Thoracic aorta (tissue), 2 donors: ENCODE measurements at regions not wholly inside any gene's neighbourhood (a gene's known extent, or its start where the extent isn't known, plus 50 kb on each side); places are given as distances from the start of the nearest gene placed in this dataset.

ENCODE experiments used
- ATAC-seq: fragments of 150-250 bp; one replicate; pipeline ENCODE4 v1.8.0; 2017; ENCODE audit warnings: low read depth; ENCODE audit not compliant: insufficient number of reproducible peaks, low FRiP score
- DNase-seq: peaks from one replicate; pipeline ENCODE4 v3.0.0-alpha.2; 2020; ENCODE audit warnings: low spot score
- H3K27ac ChIP-seq, 2 donors: fragments of 200-600 bp; sonication (generic); 1 replicate in 1 of 2; 2 replicates in 1 of 2; pipeline ENCODE4 v1.5.1; 2016; ENCODE audit warnings: mild to moderate bottlenecking in 2 of 2, moderate library complexity in 2 of 2
- H3K27me3 ChIP-seq: fragments of 200-600 bp; sonication (generic); replicated peaks from 2 replicates; pipeline ENCODE4 v1.6.0; 2016; ENCODE audit warnings: mild to moderate bottlenecking; ENCODE audit not compliant: insufficient read depth
- H3K36me3 ChIP-seq: fragments of 200-600 bp; sonication (generic); one replicate; pipeline ENCODE4 v1.5.1; 2016
- H3K4me1 ChIP-seq, 2 donors: fragments of 200-600 bp; sonication (generic); 1 replicate in 1 of 2; 2 replicates in 1 of 2; pipeline versions ENCODE4 v1.5.1 to v1.6.0; 2016; ENCODE audit warnings: low read depth in 2 of 2, mild to moderate bottlenecking in 1 of 2; ENCODE audit not compliant: control insufficient read depth in 1 of 2
- H3K4me3 ChIP-seq: fragments of 200-600 bp; sonication (generic); 2 replicates; pipeline ENCODE4 v1.5.1; 2016; ENCODE audit warnings: mild to moderate bottlenecking
- H3K9me3 ChIP-seq: fragments of 200-600 bp; sonication (generic); 2 replicates; pipeline ENCODE4 v1.5.1; 2016
- CTCF ChIP-seq: fragments of 200-600 bp; sonication (generic); IDR thresholded peaks from one replicate; pipeline ENCODE4 v1.5.1; 2019; ENCODE audit warnings: antibody characterized with exemption

- no peak for DNase-seq
- no peak for TF ChIP-seq CTCF
- no peaks in the 10 kb centered on the region for H3K27me3 ChIP-seq
- no peak overlapping the region for H3K4me3 ChIP-seq
- no peak overlapping the region for H3K27ac ChIP-seq
- H3K9me3 ChIP-seq = peaks cover 3% of the 10 kb centered on the region
- no peak for ATAC-seq
- no peaks in the 10 kb centered on the region for H3K36me3 ChIP-seq
- H3K4me1 ChIP-seq = no peaks in the 10 kb centered on the region
Measured at GRCh38 chr18:61006687-61007224, 326.5 kb upstream of the CDH20 start.

GRCh38 chr18:61019338-61020301 is 313.6 kb upstream of the CDH20 start:
- Histone ChIP-seq H3K27ac (no peak overlapping the region), H3K4me1 (no peaks in the 10 kb centered on the region), H3K4me3 (no peak overlapping the region), H3K36me3 (no peaks in the 10 kb centered on the region), H3K27me3 (no peaks in the 10 kb centered on the region), H3K9me3 (no peaks in the 10 kb centered on the region)
- ATAC-seq (no peak), DNase-seq (no peak)
- TF ChIP-seq CTCF = no peak

- DNase-seq (no peak), ATAC-seq (no peak)
- H3K9me3 ChIP-seq = no peaks in the 10 kb centered on the region
- H3K36me3 ChIP-seq = no peaks in the 10 kb centered on the region
- TF ChIP-seq CTCF = no peak
- no peak overlapping the region for H3K4me3 ChIP-seq
- H3K27me3 ChIP-seq = no peaks in the 10 kb centered on the region
- H3K27ac ChIP-seq = no peak overlapping the region
- no peaks in the 10 kb centered on the region for H3K4me1 ChIP-seq
Measured at GRCh38 chr18:61025596-61025995, 307.6 kb upstream of the CDH20 start.

GRCh38 chr18:61031626-61032025 is 301.6 kb upstream of the CDH20 start:
- H3K9me3 ChIP-seq = no peaks in the 10 kb centered on the region
- no peak overlapping the region for H3K4me3 ChIP-seq
- TF ChIP-seq CTCF = no peak
- H3K4me1 ChIP-seq = no peaks in the 10 kb centered on the region
- H3K27me3 ChIP-seq = no peaks in the 10 kb centered on the region
- DNase-seq (no peak), ATAC-seq (no peak)
- no peak overlapping the region for H3K27ac ChIP-seq
- no peaks in the 10 kb centered on the region for H3K36me3 ChIP-seq

GRCh38 chr18:61034580-61034979 is 298.6 kb upstream of the CDH20 start:
- H3K9me3 ChIP-seq = no peaks in the 10 kb centered on the region
- no peak for TF ChIP-seq CTCF
- no peak for ATAC-seq
- H3K4me3 ChIP-seq = no peak overlapping the region
- H3K4me1 ChIP-seq = no peaks in the 10 kb centered on the region
- no peak overlapping the region for H3K27ac ChIP-seq
- H3K27me3 ChIP-seq = no peaks in the 10 kb centered on the region
- no peaks in the 10 kb centered on the region for H3K36me3 ChIP-seq
- no peak for DNase-seq
